ENCODE measurements at regions not wholly inside any gene's neighbourhood (a gene's known extent, or its start where the extent isn't known, plus 50 kb on each side); places are given as distances from the start of the nearest gene placed in this dataset.

DNA sequence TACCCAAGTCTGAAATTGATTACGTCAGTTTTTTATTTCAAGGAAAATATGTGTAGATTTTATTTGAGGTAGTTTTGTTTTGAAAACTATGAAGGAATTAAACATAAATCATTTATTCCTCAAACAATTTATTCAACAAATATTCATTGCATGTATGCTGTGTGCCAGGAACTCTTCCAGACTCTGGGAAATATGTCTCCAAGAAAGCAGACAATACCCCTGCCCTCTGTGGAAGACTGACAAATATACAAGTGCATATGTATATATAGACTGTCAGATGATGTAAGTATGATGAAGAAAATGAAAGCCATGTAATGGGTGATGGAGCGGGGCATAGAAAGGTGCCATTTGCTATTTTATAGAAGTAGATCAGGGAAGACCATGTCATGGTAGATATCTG lies 889.5 kb downstream of the USP25 start:
- TF ChIP-seq EZH2 (IDR thresholded peaks at IDR 0.05) = no peak
- TF ChIP-seq POLR2AphosphoS5 (IDR thresholded peaks at IDR 0.05; ENCODE audit: borderline replicate concordance, low read depth, low read length) = no peak
- no peak for TF ChIP-seq FOXP2 (optimal IDR thresholded peaks at IDR 0.05; ENCODE audit: control extremely low read depth, extremely low read length, insufficient read depth)

Data from SK-N-MC (cell line).